IgD-negative memory B cell (primary cell): ENCODE measurements at regions not wholly inside any gene's neighbourhood (a gene's known extent, or its start where the extent isn't known, plus 50 kb on each side); places are given as distances from the start of the nearest gene placed in this dataset.
"Not testable (repeated sequence)": the region's sequence is repeated elsewhere in the genome, so short reads cannot be mapped to it uniquely, and the experiment has no call there.

Experiments used
- H3K27ac Mint-ChIP-seq, 3 donors: one replicate each; pipeline ENCODE4 v1.8.0; 2020 to 2022; ENCODE audit warnings: mild to moderate bottlenecking in 3 of 3, mixed read lengths in 3 of 3, moderate library complexity in 1 of 3
- H3K27me3 Mint-ChIP-seq: one replicate; pipeline ENCODE4 v1.8.0; 2021; ENCODE audit warnings: mixed read lengths
- H3K36me3 Mint-ChIP-seq: one replicate; pipeline ENCODE4 v1.8.0; 2020; ENCODE audit warnings: mild to moderate bottlenecking, mixed read lengths
- H3K4me1 Mint-ChIP-seq, 3 donors: one replicate each; pipeline ENCODE4 v1.8.0; 2020 to 2022; ENCODE audit warnings: mixed read lengths in 3 of 3, mild to moderate bottlenecking in 1 of 3
- H3K4me3 Mint-ChIP-seq, 4 donors: one replicate each; pipeline ENCODE4 v1.8.0; 2020 to 2022; ENCODE audit warnings: mild to moderate bottlenecking in 4 of 4, mixed read lengths in 4 of 4, moderate library complexity in 3 of 4
- H3K9me3 Mint-ChIP-seq, 3 donors: one replicate each; pipeline ENCODE4 v1.8.0; 2020 to 2021; ENCODE audit warnings: mixed read lengths in 3 of 3, mild to moderate bottlenecking in 1 of 3

GRCh38 chr4:34412911-34413310, 1831.4 kb downstream of the ARAP2 start:
- Mint-ChIP-seq H3K27me3 (no peaks in the 10 kb centered on the region), H3K36me3 (no peaks in the 10 kb centered on the region), H3K4me3 (no peak overlapping the region), H3K9me3 (peaks cover 2 to 29% (median 9%) of the 10 kb centered on the region in 3 donors), H3K27ac (no peak overlapping the region), H3K4me1 (no peaks in the 10 kb centered on the region)

DNA sequence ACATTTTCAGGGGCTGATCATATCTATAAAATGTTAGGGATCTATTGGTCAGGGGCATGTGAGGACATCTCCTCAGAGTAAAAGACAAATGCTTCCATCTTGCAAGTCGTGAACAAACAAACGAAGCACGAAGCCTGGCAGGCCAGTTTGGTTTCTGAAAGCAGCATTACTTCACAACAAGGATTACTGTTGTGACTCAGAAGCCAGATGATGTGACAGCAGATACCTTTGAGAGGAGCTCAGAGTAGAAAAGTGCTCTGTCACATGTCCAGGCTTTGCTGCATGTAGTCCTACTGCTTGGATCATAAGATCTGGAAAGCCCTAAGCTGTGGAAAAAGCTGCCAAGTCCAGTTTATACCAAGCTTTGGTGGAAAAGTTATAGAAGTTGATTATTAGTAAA, 1827.2 kb downstream of the ARAP2 start:
- Mint-ChIP-seq H3K4me1 (no peaks in the 10 kb centered on the region), H3K27ac (no peak overlapping the region), H3K36me3 (no peaks in the 10 kb centered on the region), H3K27me3 (no peaks in the 10 kb centered on the region), H3K4me3 (no peak overlapping the region), H3K9me3 (peaks cover 4 to 12% (median 6%) of the 10 kb centered on the region in 3 donors)

- no peak overlapping the region for H3K27ac Mint-ChIP-seq
- H3K4me1 Mint-ChIP-seq: no peaks in the 10 kb centered on the region
- H3K9me3 Mint-ChIP-seq: peaks cover 2 to 5% (median 4%) of the 10 kb centered on the region in 3 donors
- H3K36me3 Mint-ChIP-seq: no peaks in the 10 kb centered on the region
- H3K27me3 Mint-ChIP-seq: no peaks in the 10 kb centered on the region
- H3K4me3 Mint-ChIP-seq: no peak overlapping the region
These were observed 1824.4 kb downstream of the ARAP2 start for GRCh38 chr4:34419871-34420270.

DNA sequence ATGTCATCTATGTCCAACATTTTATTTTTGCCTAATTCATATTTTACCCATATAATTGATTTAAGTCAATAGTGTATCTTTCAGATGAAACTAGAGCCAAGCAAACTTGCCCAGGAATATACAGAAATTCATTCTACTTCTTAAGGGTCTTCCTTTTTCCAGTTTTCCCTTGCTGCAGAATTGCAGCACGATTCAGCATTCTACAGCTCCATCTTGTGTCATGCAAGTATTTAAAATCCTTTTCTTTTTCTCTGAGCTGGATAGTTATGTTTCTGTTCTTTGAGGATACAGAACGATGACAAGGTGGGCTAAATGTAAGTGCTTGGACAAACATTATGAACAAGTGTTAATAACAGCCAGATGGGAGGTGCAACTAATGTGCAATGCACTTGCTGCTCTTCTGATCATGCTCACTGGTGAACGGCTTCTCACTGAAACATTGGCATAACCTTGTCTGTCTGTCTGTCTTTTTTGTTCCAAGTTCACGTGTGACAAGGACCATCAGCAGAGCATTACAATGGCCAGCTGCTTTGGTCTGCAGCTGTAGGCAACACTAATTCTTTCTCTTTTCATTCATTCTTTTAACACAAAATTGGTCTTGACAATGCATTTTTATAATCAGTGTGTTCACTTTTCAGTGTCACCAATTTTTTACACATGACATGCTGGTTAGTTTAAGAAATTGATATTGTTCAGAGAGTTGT, 1821.7 kb downstream of the ARAP2 start:
- no peak overlapping the region for H3K4me3 Mint-ChIP-seq
- no peaks in the 10 kb centered on the region for H3K27me3 Mint-ChIP-seq
- H3K36me3 Mint-ChIP-seq: no peaks in the 10 kb centered on the region
- H3K27ac Mint-ChIP-seq: no peak overlapping the region
- peaks cover 2 to 5% (median 4%) of the 10 kb centered on the region in 3 donors for H3K9me3 Mint-ChIP-seq
- H3K4me1 Mint-ChIP-seq: no peaks in the 10 kb centered on the region

GRCh38 chr4:34432706-34433105, 1811.6 kb downstream of the ARAP2 start:
- Mint-ChIP-seq H3K4me1 (no peaks in the 10 kb centered on the region), H3K36me3 (no peaks in the 10 kb centered on the region), H3K9me3 (peaks cover 0 to 16% (median 3%) of the 10 kb centered on the region in 3 donors), H3K27ac (no peak overlapping the region), H3K4me3 (no peak overlapping the region), H3K27me3 (no peaks in the 10 kb centered on the region)

- H3K27me3 Mint-ChIP-seq, H3K4me1 Mint-ChIP-seq, H3K4me3 Mint-ChIP-seq, H3K27ac Mint-ChIP-seq, H3K36me3 Mint-ChIP-seq: not testable (repeated sequence)
- peaks cover 0 to 11% (median 3%) of the 10 kb centered on the region in 3 donors for H3K9me3 Mint-ChIP-seq
These were observed 1809.9 kb downstream of the ARAP2 start for GRCh38 chr4:34434377-34434776.

DNA sequence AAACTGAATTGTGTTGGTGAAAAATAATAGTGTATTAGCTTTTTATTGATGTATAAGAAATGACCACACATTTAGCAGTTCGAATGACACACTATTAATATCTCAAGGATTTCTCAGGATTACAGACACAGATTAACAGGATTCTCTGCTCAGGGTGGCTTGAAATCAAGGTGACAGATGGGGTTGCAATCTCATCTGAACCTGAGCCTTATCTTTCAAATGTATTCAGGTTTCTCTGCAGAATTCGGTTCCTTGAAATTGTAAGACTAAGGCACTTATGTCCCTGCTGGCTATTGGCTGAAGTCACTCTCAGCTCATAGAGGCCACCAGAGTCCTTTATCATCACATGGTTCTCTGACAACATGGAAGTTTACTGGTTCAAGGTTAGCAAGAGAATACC, 1780.1 kb downstream of the ARAP2 start:
- Mint-ChIP-seq H3K27me3 (no peaks in the 10 kb centered on the region), H3K4me1 (peaks cover 0 to 1% (median 0%) of the 10 kb centered on the region in 3 donors), H3K4me3 (no peak overlapping the region), H3K9me3 (peaks cover 0 to 8% (median 6%) of the 10 kb centered on the region in 3 donors), H3K27ac (no peak overlapping the region), H3K36me3 (no peaks in the 10 kb centered on the region)

DNA sequence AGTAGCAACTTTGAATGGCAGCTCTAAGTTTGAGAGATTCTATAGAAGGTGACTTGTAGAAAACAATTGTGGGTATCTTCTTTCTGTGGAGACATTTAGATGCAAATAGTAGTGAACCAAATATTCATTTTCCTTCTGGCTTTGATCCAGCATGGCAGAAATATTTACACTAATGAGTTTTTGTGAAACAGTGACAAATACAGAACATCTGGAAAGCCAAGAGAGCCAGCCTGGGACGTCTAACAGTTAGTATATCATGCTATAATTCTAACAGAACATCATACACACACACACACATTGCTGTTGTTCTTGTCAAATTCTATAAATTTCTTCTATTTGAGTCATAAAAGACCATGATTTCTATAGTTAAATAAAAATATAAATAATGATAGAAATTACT, 1777.9 kb downstream of the ARAP2 start:
- Mint-ChIP-seq H3K36me3 (no peaks in the 10 kb centered on the region), H3K4me1 (no peaks in the 10 kb centered on the region), H3K4me3 (no peak overlapping the region), H3K27ac (no peak overlapping the region), H3K27me3 (no peaks in the 10 kb centered on the region), H3K9me3 (peaks cover 0 to 10% (median 8%) of the 10 kb centered on the region in 3 donors)

DNA sequence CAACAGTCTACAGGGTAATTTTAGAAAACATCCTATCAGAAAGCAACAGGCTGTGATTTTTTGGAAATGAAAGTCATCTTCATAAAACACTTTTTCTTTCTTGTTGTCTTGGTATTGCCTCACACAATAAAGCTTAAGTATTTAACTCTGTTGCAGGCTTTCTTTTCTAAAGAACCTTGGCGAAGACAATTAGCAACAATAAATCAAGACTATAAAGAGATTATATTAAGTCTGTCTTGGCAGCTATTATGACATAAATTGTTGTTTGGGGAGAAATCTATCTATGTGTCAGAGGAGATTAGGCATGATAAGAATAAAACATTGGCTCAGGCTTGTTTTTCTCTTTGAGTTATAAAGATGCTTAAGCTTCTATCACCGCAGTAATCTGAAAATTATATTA, 1774.8 kb downstream of the ARAP2 start:
- no peak overlapping the region for H3K27ac Mint-ChIP-seq
- H3K36me3 Mint-ChIP-seq: no peaks in the 10 kb centered on the region
- H3K9me3 Mint-ChIP-seq: peaks cover 0 to 7% (median 5%) of the 10 kb centered on the region in 3 donors
- H3K27me3 Mint-ChIP-seq: no peaks in the 10 kb centered on the region
- no peaks in the 10 kb centered on the region for H3K4me1 Mint-ChIP-seq
- no peak overlapping the region for H3K4me3 Mint-ChIP-seq

DNA sequence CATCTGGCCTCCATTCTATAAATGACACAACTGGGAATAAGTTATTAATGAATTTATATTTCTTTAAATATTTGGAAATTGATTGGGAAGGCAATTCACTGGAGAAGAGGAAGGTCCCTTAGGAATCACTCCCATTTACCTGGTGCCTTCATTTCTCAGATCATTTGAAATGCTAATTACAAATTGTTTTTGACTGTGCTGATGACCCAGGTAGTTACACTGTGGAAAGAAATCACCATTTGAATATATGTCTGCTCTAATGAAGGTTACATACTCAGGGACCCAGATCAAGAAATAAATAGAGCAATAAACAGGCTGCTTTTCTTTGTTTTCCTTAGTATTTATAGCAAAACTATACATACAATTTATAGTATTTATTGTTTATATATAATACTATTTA, 1759.1 kb downstream of the ARAP2 start:
- Mint-ChIP-seq H3K27me3 (no peaks in the 10 kb centered on the region), H3K4me3 (no peak overlapping the region), H3K27ac (no peak overlapping the region), H3K4me1 (peaks cover 0 to 4% (median 0%) of the 10 kb centered on the region in 3 donors), H3K9me3 (peaks cover 0 to 6% (median 5%) of the 10 kb centered on the region in 3 donors), H3K36me3 (no peaks in the 10 kb centered on the region)

DNA sequence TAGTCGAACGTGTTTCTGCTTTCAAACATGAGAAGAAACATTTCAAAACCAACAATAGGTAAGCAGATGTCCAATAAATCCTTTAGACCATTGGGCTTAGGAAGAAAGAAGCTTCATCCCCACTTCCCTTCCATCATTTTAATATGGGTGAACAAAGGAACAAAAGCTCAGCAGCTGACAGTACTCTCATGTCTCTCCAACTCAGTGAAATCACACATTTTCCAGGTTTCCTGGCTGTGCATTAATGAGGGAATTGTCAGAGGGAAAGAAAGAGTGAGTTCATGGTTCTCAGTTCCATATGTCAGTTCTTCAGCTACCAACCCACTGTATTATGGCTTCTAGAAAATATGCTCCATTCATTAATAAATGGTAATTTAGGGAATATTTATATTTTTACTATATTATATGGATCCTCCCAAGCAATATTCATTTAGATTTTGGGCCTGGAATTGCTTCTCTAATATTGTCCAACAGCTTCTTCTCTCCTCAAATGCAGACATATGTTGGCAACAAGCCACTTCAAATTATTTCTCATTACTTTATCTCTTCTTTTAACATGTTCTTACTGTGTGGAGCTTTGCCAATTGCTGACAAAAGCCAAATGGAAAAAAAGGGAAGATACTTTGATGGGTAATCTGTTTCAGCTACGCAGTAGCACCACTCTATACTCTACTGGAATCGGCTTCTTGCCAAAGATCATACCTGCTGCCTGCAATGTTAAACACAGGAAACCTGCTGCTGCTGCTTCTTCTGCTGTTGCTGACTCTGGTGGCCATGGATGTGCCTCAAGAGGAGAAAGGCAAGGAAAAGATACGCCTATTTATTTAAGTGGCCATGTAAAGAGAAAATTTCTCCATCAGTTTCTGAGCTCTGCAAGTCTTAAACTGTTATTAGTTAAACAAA, 1757.6 kb downstream of the ARAP2 start:
- H3K36me3 Mint-ChIP-seq: no peaks in the 10 kb centered on the region
- peaks cover 0 to 5% (median 2%) of the 10 kb centered on the region in 3 donors for H3K9me3 Mint-ChIP-seq
- no peaks in the 10 kb centered on the region for H3K27me3 Mint-ChIP-seq
- H3K4me1 Mint-ChIP-seq: peaks cover 0 to 4% (median 0%) of the 10 kb centered on the region in 3 donors
- no peak overlapping the region for H3K27ac Mint-ChIP-seq
- no peak overlapping the region for H3K4me3 Mint-ChIP-seq

DNA sequence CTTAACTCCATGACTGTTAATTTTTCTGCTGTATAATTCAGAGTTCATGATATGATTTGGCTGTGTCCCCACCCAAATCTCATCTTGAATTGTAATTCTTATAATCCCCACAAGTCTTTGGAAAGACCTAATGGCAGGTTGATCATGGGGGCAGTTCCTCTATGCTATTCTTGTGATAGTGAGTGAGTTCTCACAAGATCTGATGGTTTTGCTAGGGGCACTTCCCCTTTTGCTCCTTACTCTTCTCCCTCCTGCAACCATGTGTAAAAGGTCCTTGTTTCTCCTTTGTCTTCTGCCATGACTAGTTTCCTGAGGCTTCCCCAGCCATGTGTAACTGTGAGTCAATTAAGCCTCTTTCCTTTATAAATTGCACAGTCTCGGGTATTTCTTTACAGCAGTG, 1751.9 kb downstream of the ARAP2 start:
- Mint-ChIP-seq H3K27ac (no peak overlapping the region), H3K27me3 (no peaks in the 10 kb centered on the region), H3K4me1 (peaks cover 0 to 2% (median 0%) of the 10 kb centered on the region in 3 donors), H3K9me3 (peaks cover 0 to 8% (median 7%) of the 10 kb centered on the region in 3 donors), H3K4me3 (no peak overlapping the region), H3K36me3 (no peaks in the 10 kb centered on the region)

- peaks cover 0 to 9% (median 4%) of the 10 kb centered on the region in 3 donors for H3K9me3 Mint-ChIP-seq
- no peaks in the 10 kb centered on the region for H3K27me3 Mint-ChIP-seq
- no peaks in the 10 kb centered on the region for H3K36me3 Mint-ChIP-seq
- H3K4me1 Mint-ChIP-seq: no peaks in the 10 kb centered on the region
- H3K4me3 Mint-ChIP-seq: no peak overlapping the region
- H3K27ac Mint-ChIP-seq: no peak overlapping the region
These were observed 1742.2 kb downstream of the ARAP2 start for GRCh38 chr4:34502086-34502485.

DNA sequence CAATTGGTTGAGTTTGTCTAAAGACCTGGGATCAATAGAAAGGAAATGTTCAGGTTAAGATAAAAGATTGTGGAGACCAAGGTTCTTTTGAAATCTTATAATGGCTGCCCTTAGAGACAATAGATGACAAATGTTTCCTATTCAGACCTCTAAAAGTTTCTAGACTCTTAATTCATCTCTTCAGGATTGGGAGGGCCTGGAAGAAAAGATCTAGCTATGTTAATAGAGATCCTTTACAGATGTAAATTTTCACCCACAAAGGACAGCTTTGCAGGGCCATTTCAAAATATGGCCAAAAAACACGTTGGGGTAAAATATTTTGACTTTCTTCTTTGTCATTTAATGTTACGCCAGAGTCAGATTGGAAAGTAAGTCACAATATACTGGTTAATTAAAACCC, 1739.6 kb downstream of the ARAP2 start:
- not testable (repeated sequence) for H3K9me3 Mint-ChIP-seq, H3K27me3 Mint-ChIP-seq, H3K36me3 Mint-ChIP-seq, H3K27ac Mint-ChIP-seq, H3K4me3 Mint-ChIP-seq, H3K4me1 Mint-ChIP-seq

GRCh38 chr4:34506511-34507092, 1737.7 kb downstream of the ARAP2 start:
- not testable (repeated sequence) for H3K36me3 Mint-ChIP-seq, H3K4me1 Mint-ChIP-seq, H3K4me3 Mint-ChIP-seq, H3K27ac Mint-ChIP-seq, H3K27me3 Mint-ChIP-seq
- H3K9me3 Mint-ChIP-seq: peaks cover 0 to 13% (median 5%) of the 10 kb centered on the region in 3 donors
